ENCODE measurements at regions not wholly inside any gene's neighbourhood (a gene's known extent, or its start where the extent isn't known, plus 50 kb on each side); places are given as distances from the start of the nearest gene placed in this dataset.
A peak's percentile ranks its signal among the peaks of the same experiment; 100 is the strongest.

DNA sequence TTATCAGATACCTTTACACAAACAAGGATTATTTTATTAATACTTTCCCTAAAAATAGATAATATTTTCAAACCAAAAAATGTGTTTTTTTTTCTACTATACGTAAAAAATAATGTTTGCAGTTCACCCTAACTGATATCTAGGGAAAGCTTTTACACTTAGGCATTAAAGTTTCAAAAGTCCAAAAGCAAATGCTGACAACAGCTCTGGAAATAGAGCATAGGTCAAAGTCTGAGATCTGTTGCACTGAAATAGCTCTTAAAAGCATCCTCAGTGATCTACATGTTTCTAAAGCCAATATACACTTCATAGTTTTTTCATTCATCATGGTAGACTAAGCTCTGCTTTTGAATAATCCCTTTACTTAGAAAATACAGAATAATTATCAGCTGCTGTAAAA is 222.8 kb downstream of the TRAM1L1 start:
- H3K4me3 ChIP-seq (ENCODE audit: low read depth, low read length), result no peak overlapping the region
- DNase-seq (ENCODE audit: low read depth), result no peak
- TF ChIP-seq, protein P1, sequence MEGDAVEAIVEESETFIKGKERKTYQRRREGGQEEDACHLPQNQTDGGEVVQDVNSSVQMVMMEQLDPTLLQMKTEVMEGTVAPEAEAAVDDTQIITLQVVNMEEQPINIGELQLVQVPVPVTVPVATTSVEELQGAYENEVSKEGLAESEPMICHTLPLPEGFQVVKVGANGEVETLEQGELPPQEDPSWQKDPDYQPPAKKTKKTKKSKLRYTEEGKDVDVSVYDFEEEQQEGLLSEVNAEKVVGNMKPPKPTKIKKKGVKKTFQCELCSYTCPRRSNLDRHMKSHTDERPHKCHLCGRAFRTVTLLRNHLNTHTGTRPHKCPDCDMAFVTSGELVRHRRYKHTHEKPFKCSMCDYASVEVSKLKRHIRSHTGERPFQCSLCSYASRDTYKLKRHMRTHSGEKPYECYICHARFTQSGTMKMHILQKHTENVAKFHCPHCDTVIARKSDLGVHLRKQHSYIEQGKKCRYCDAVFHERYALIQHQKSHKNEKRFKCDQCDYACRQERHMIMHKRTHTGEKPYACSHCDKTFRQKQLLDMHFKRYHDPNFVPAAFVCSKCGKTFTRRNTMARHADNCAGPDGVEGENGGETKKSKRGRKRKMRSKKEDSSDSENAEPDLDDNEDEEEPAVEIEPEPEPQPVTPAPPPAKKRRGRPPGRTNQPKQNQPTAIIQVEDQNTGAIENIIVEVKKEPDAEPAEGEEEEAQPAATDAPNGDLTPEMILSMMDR (conservative IDR thresholded peaks at IDR 0.05; ENCODE audit: low read depth, low read length), result no peak

DNA sequence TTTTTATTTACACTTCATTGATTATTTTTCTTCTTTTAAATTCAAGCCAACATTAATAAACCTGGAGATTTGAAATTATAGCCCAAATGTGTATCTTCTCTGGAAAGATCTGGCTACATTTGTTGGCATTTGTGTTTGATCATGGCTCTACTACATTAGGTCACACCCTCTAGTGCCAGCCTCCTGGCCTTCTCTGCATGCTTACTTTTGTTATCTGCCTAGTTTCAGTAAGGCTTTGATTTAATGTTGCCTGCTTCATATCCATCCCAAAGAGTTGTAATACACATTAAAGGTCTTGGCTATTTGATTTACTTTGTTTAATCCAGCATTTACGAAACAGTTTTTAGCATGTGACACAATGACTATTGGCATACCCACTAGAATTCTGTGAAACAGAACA is 224.5 kb downstream of the TRAM1L1 start:
- no peak for DNase-seq (ENCODE audit: low read depth)
- H3K4me3 ChIP-seq (ENCODE audit: low read depth, low read length), result no peak overlapping the region
- TF ChIP-seq, protein P1 (conservative IDR thresholded peaks at IDR 0.05; ENCODE audit: low read depth, low read length), result no peak

DNA sequence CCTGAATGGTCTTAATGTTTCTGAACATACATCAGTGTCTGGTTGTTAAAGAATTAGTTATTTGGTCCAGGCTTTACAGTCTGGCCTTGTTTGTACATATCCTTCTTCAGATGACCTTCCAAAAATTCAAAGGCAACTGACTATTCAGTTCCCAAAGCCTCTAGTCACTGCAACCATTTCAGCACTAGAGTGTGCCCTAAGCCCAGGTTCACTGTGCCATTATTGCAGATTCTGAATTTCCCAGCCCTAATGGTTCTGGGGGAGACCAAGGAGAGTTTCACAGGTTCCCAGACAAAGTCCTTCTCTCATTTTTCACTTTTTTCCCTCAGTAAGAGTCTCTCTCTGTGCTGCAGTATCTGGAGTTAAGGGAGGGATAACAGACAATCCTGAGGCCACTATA is 235.8 kb downstream of the TRAM1L1 start:
- TF ChIP-seq, protein P1 (conservative IDR thresholded peaks at IDR 0.05; ENCODE audit: low read depth, low read length), result peak; percentile 65

GRCh38 chr4:116847616-116848015 is 237.8 kb downstream of the TRAM1L1 start:
- no peak overlapping the region for H3K4me3 ChIP-seq (ENCODE audit: low read depth, low read length)
- no peak for DNase-seq (ENCODE audit: low read depth)
- TF ChIP-seq, protein P1 (conservative IDR thresholded peaks at IDR 0.05; ENCODE audit: low read depth, low read length), result no peak

More for the DNA sequence above, 235.8 kb downstream of the TRAM1L1 start:
- no peak for DNase-seq (ENCODE audit: low read depth)
- H3K4me3 ChIP-seq (ENCODE audit: low read depth, low read length), result no peak overlapping the region

DNA sequence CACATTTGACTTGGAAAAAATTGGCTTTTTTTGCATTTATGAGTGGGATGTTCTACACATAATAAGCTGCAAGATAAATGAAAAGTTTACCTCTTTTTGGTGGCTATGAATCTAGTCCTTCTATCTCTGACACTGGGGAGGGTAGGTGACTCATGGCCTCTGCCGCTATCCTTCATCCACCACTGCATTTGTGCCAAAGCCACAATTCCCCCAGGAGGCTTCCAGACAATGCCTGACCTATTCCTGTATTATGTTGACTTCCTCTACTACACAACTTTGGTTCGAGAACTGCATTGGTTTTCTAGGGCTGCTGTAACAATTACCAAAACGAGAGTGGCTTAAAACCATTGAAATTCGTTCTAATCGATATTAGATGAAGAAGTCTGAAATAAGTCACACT is 245.6 kb downstream of the TRAM1L1 start:
- TF ChIP-seq, protein P1 (conservative IDR thresholded peaks at IDR 0.05; ENCODE audit: low read depth, low read length), result no peak
- H3K4me3 ChIP-seq (ENCODE audit: low read depth, low read length), result no peak overlapping the region
- DNase-seq (ENCODE audit: low read depth), result no peak

- TF ChIP-seq, protein P1 (conservative IDR thresholded peaks at IDR 0.05; ENCODE audit: low read depth, low read length), result no peak
- DNase-seq (ENCODE audit: low read depth), result no peak
- H3K4me3 ChIP-seq (ENCODE audit: low read depth, low read length), result no peak overlapping the region
Measured at GRCh38 chr4:116838609-116839008, 246.8 kb downstream of the TRAM1L1 start.

GRCh38 chr4:116829187-116829586 is 256.2 kb downstream of the TRAM1L1 start:
- no peak for DNase-seq (ENCODE audit: low read depth)
- no peak overlapping the region for H3K4me3 ChIP-seq (ENCODE audit: low read depth, low read length)
- TF ChIP-seq, protein P1 (conservative IDR thresholded peaks at IDR 0.05; ENCODE audit: low read depth, low read length), result no peak

Data from epithelial cell of proximal tubule (primary cell).